Right lung (tissue), 2 donors: ENCODE measurements at regions not wholly inside any gene's neighbourhood (a gene's known extent, or its start where the extent isn't known, plus 50 kb on each side); places are given as distances from the start of the nearest gene placed in this dataset.
A peak's percentile ranks its signal among the peaks of the same experiment; 100 is the strongest.

Experiments used
- DNase-seq, 2 donors: peaks; one replicate each; pipeline ENCODE4 v3.0.0-alpha.2; 2013

GRCh38 chr12:12016284-12017100, 54.2 kb upstream of the BCL2L14 start:
- no peak for DNase-seq

- DNase-seq, result no peak
Observed at GRCh38 chr12:12017135-12017581, 53.6 kb upstream of the BCL2L14 start.

GRCh38 chr12:12017798-12018197, 52.9 kb upstream of the BCL2L14 start:
- no peak for DNase-seq

- DNase-seq, result peak; percentile 29 to 42
Observed at GRCh38 chr12:12018454-12018853, 52.3 kb upstream of the BCL2L14 start.

- no peak for DNase-seq
Observed at GRCh38 chr12:12019881-12020280, 50.9 kb upstream of the BCL2L14 start.

- DNase-seq, result no peak
Observed at GRCh38 chr12:12020762-12021161, 50.0 kb upstream of the BCL2L14 start.
